Stomach (tissue), 8 donors: ENCODE measurements at regions not wholly inside any gene's neighbourhood (a gene's known extent, or its start where the extent isn't known, plus 50 kb on each side); places are given as distances from the start of the nearest gene placed in this dataset.

Experiments used
- DNase-seq, 2 donors: peaks; one replicate each; pipeline versions ENCODE4 v3.0.0 to v3.0.0-alpha.2; 2013 to 2019
- H3K27ac ChIP-seq, 5 donors: fragments of 200-600 bp in 4 of 5; sonication (generic) in 4 of 5; one replicate each; pipeline ENCODE4 v1.5.1; 2013 to 2019; ENCODE audit warnings: mild to moderate bottlenecking in 1 of 5, moderate library complexity in 1 of 5
- H3K27me3 ChIP-seq, 3 donors: fragments of 200-600 bp; sonication (generic); one replicate each; pipeline ENCODE4 v1.5.1; 2017 to 2019; ENCODE audit warnings: mixed run types in 1 of 3
- H3K36me3 ChIP-seq, 4 donors: fragments of 200-600 bp; sonication (generic); 1 replicate in 3 of 4; 2 replicates in 1 of 4; pipeline ENCODE4 v1.5.1; 2016 to 2019
- H3K4me1 ChIP-seq, 4 donors: fragments of 200-600 bp; sonication (generic); one replicate each; pipeline ENCODE4 v1.5.1; 2016 to 2019
- H3K4me3 ChIP-seq, 4 donors: fragments of 200-600 bp; sonication (generic) in 3 of 4; one replicate each; pipeline ENCODE4 v1.5.1; 2016 to 2019; ENCODE audit warnings: mild to moderate bottlenecking in 1 of 4
- H3K9me3 ChIP-seq, 4 donors: fragments of 200-600 bp; sonication (generic); one replicate each; pipeline ENCODE4 v1.5.1; 2016 to 2019
- CTCF ChIP-seq, 7 experiments: fragments of 450-650 bp in 4 of 7; fragments of 200-600 bp in 3 of 7; sonication (generic) in 3 of 7; IDR thresholded peaks; one replicate each; pipeline ENCODE4 v1.5.1; 2016 to 2019; ENCODE audit warnings: antibody characterized with exemption in 7 of 7, control low read depth in 2 of 7, mild to moderate bottlenecking in 1 of 7
- EP300 ChIP-seq: sonication (generic); formaldehyde crosslinking; IDR thresholded peaks from one replicate; pipeline ENCODE4 v1.6.1; 2017; ENCODE audit warnings: antibody characterized with exemption
- POLR2A ChIP-seq, 4 donors: fragments of 450-650 bp; IDR thresholded peaks; one replicate each; pipeline ENCODE4 v1.6.1; 2016; ENCODE audit warnings: antibody characterized with exemption in 4 of 4, control low read depth in 2 of 4, mild to moderate bottlenecking in 1 of 4, moderate library complexity in 1 of 4
- POLR2AphosphoS5 ChIP-seq, 3 donors: sonication (generic); formaldehyde crosslinking; IDR thresholded peaks; one replicate each; pipeline ENCODE4 v1.6.1; 2016; ENCODE audit warnings: antibody characterized with exemption in 3 of 3
- WGBS, 5 donors: extraction: QIAGEN DNeasy Blood & Tissue Kit in 3 of 5; methylation state at CpG; one replicate each; pipeline versions ENCODE4 v1.1.5 to v1.1.7; 2013 to 2018; 5-methylcytosine and 5-hydroxymethylcytosine counted together
- intact Hi-C: fragments of 100-400 bp; cut with DNase I; formaldehyde crosslinking; loops from one replicate; pipeline ENCODE4 v1.15.1; 2023; ENCODE audit warnings: low total_unique reads
- donor health status: healthy with polysubstance abuse.
- donor health status: Bipolar disorder and iron deficiency.
- donor health status: healthy.

- TF ChIP-seq POLR2AphosphoS5 (IDR thresholded peaks at IDR 0.05) (no peak), EP300 (no peak), CTCF (IDR thresholded peaks at IDR 0.05) (no peak), POLR2A (IDR thresholded peaks at IDR 0.05) (no peak)
- intact Hi-C loops, result no loop called here
- no peaks in the 10 kb centered on the region for H3K27me3 ChIP-seq
- H3K36me3 ChIP-seq, result no peaks in the 10 kb centered on the region
- H3K4me1 ChIP-seq, result no peaks in the 10 kb centered on the region
- no peaks in the 10 kb centered on the region for H3K9me3 ChIP-seq
- no peak for DNase-seq
- H3K27ac ChIP-seq, result no peak overlapping the region
- H3K4me3 ChIP-seq, result no peak overlapping the region
- WGBS, 5 donors, result 66 to 75% (median 70%) methylated on average over 2 of the region's 2 CpGs
Observed at GRCh38 chr7:88396295-88396947, 89.7 kb upstream of the STEAP4 start.

GRCh38 chr7:88395715-88396114 lies 89.0 kb upstream of the STEAP4 start:
- no peak for TF ChIP-seq POLR2AphosphoS5 (IDR thresholded peaks at IDR 0.05)
- no peak for TF ChIP-seq EP300
- no peak for TF ChIP-seq POLR2A (IDR thresholded peaks at IDR 0.05)
- TF ChIP-seq CTCF (IDR thresholded peaks at IDR 0.05), result no peak
- no peaks in the 10 kb centered on the region for H3K27me3 ChIP-seq
- 65 to 84% (median 74%) methylated on average over 4 of the region's 4 CpGs for WGBS, 5 donors
- no peaks in the 10 kb centered on the region for H3K4me1 ChIP-seq
- no peak overlapping the region for H3K27ac ChIP-seq
- intact Hi-C loops, result no loop called here
- no peaks in the 10 kb centered on the region for H3K9me3 ChIP-seq
- no peaks in the 10 kb centered on the region for H3K36me3 ChIP-seq
- no peak overlapping the region for H3K4me3 ChIP-seq
- no peak for DNase-seq

- Histone ChIP-seq H3K27me3 (no peaks in the 10 kb centered on the region), H3K9me3 (no peaks in the 10 kb centered on the region), H3K27ac (no peak overlapping the region), H3K36me3 (no peaks in the 10 kb centered on the region), H3K4me3 (no peak overlapping the region), H3K4me1 (no peaks in the 10 kb centered on the region)
- no peak for DNase-seq
- TF ChIP-seq POLR2AphosphoS5 (IDR thresholded peaks at IDR 0.05) (no peak), POLR2A (IDR thresholded peaks at IDR 0.05) (no peak), EP300 (no peak), CTCF (IDR thresholded peaks at IDR 0.05) (no peak)
- intact Hi-C loops, result no loop called here
Observed at GRCh38 chr7:88391247-88391646, 84.6 kb upstream of the STEAP4 start.

- Histone ChIP-seq H3K4me3 (no peak overlapping the region), H3K36me3 (no peaks in the 10 kb centered on the region), H3K4me1 (no peaks in the 10 kb centered on the region), H3K9me3 (no peaks in the 10 kb centered on the region), H3K27me3 (no peaks in the 10 kb centered on the region), H3K27ac (no peak overlapping the region)
- 75 to 92% (median 85%) methylated on average over 3 of the region's 3 CpGs for WGBS, 5 donors
- TF ChIP-seq POLR2A (IDR thresholded peaks at IDR 0.05) (no peak), EP300 (no peak), CTCF (IDR thresholded peaks at IDR 0.05) (no peak), POLR2AphosphoS5 (IDR thresholded peaks at IDR 0.05) (no peak)
- DNase-seq, result no peak
- intact Hi-C loops, result no loop called here
Observed at GRCh38 chr7:88387368-88387767, 80.7 kb upstream of the STEAP4 start.
